ENCODE measurements at regions not wholly inside any gene's neighbourhood (a gene's known extent, or its start where the extent isn't known, plus 50 kb on each side); places are given as distances from the start of the nearest gene placed in this dataset.

- H3K4me1 ChIP-seq (ENCODE audit: low read depth, poor library complexity, severe bottlenecking), result no peaks in the 10 kb centered on the region
- H3K4me2 ChIP-seq, result no peak overlapping the region
- H3K9ac ChIP-seq, result no peak overlapping the region
- H3K36me3 ChIP-seq (ENCODE audit: insufficient read depth), result no peaks in the 10 kb centered on the region
- H3K79me2 ChIP-seq (ENCODE audit: insufficient read depth, low read depth), result no peaks in the 10 kb centered on the region
- H3K27me3 ChIP-seq (ENCODE audit: insufficient read depth, low read depth), result no peaks in the 10 kb centered on the region
- no peak overlapping the region for H3K4me3 ChIP-seq (IDR thresholded peaks at IDR 0.05; ENCODE audit: insufficient read depth, low read depth, low read length)
- H2AFZ ChIP-seq (ENCODE audit: low read depth), result no peak overlapping the region
- no peak for TF ChIP-seq CTCF (conservative IDR thresholded peaks at IDR 0.05; ENCODE audit: low read depth, low read length)
- no peaks in the 10 kb centered on the region for H4K20me1 ChIP-seq (ENCODE audit: insufficient read depth)
- H3K27ac ChIP-seq, result no peak overlapping the region
Measured at GRCh38 chr15:67010898-67011616, 54.3 kb upstream of the SMAD3 start.

GRCh38 chr15:67011617-67012005 is 53.8 kb upstream of the SMAD3 start:
- no peaks in the 10 kb centered on the region for H3K36me3 ChIP-seq (ENCODE audit: insufficient read depth)
- H3K27me3 ChIP-seq (ENCODE audit: insufficient read depth, low read depth), result no peaks in the 10 kb centered on the region
- H2AFZ ChIP-seq (ENCODE audit: low read depth), result no peak overlapping the region
- H3K79me2 ChIP-seq (ENCODE audit: insufficient read depth, low read depth), result no peaks in the 10 kb centered on the region
- no peak for TF ChIP-seq CTCF (conservative IDR thresholded peaks at IDR 0.05; ENCODE audit: low read depth, low read length)
- no peak overlapping the region for H3K4me2 ChIP-seq
- no peaks in the 10 kb centered on the region for H3K4me1 ChIP-seq (ENCODE audit: low read depth, poor library complexity, severe bottlenecking)
- H3K9ac ChIP-seq, result no peak overlapping the region
- H3K4me3 ChIP-seq (IDR thresholded peaks at IDR 0.05; ENCODE audit: insufficient read depth, low read depth, low read length), result no peak overlapping the region
- no peak overlapping the region for H3K27ac ChIP-seq
- no peaks in the 10 kb centered on the region for H4K20me1 ChIP-seq (ENCODE audit: insufficient read depth)

- no peak overlapping the region for H3K4me3 ChIP-seq (IDR thresholded peaks at IDR 0.05; ENCODE audit: insufficient read depth, low read depth, low read length)
- no peak for TF ChIP-seq CTCF (conservative IDR thresholded peaks at IDR 0.05; ENCODE audit: low read depth, low read length)
- no peaks in the 10 kb centered on the region for H3K36me3 ChIP-seq (ENCODE audit: insufficient read depth)
- no peaks in the 10 kb centered on the region for H4K20me1 ChIP-seq (ENCODE audit: insufficient read depth)
- no peaks in the 10 kb centered on the region for H3K79me2 ChIP-seq (ENCODE audit: insufficient read depth, low read depth)
- no peak overlapping the region for H2AFZ ChIP-seq (ENCODE audit: low read depth)
- H3K4me1 ChIP-seq (ENCODE audit: low read depth, poor library complexity, severe bottlenecking), result peaks cover 10% of the 10 kb centered on the region
- H3K4me2 ChIP-seq, result no peak overlapping the region
- H3K27me3 ChIP-seq (ENCODE audit: insufficient read depth, low read depth), result no peaks in the 10 kb centered on the region
- no peak overlapping the region for H3K9ac ChIP-seq
- H3K27ac ChIP-seq, result no peak overlapping the region
Measured at GRCh38 chr15:67013696-67014095, 51.7 kb upstream of the SMAD3 start.
